Parathyroid adenoma (tissue), 2 donors: ENCODE measurements at regions not wholly inside any gene's neighbourhood (a gene's known extent, or its start where the extent isn't known, plus 50 kb on each side); places are given as distances from the start of the nearest gene placed in this dataset.
A peak's percentile ranks its signal among the peaks of the same experiment; 100 is the strongest.

ENCODE experiments used
- H2AFZ ChIP-seq: fragments of 300-600 bp; sonication (generic); one replicate; pipeline ENCODE4 v1.7.0; 2017; ENCODE audit warnings: antibody characterized with exemption, mild to moderate bottlenecking
- H3K27ac ChIP-seq: fragments of 300-600 bp; sonication (generic); one replicate; pipeline ENCODE4 v1.7.0; 2017
- H3K27me3 ChIP-seq: fragments of 300-600 bp; sonication (generic); one replicate; pipeline ENCODE4 v1.7.0; 2017; ENCODE audit warnings: low read length; ENCODE audit not compliant: control insufficient read depth, insufficient read depth
- H3K36me3 ChIP-seq: fragments of 300-600 bp; sonication (generic); one replicate; pipeline ENCODE4 v1.7.0; 2017; ENCODE audit warnings: low read length; ENCODE audit not compliant: control insufficient read depth, insufficient read depth
- H3K4me1 ChIP-seq: fragments of 300-600 bp; sonication (generic); one replicate; pipeline ENCODE4 v1.7.0; 2017; ENCODE audit warnings: control low read depth
- H3K4me2 ChIP-seq: fragments of 300-600 bp; sonication (generic); one replicate; pipeline ENCODE4 v1.7.0; 2017; ENCODE audit warnings: low read length
- H3K4me3 ChIP-seq: fragments of 300-600 bp; sonication (generic); one replicate; pipeline ENCODE4 v1.7.0; 2017; ENCODE audit warnings: low read depth, low read length
- H3K79me2 ChIP-seq: fragments of 300-600 bp; sonication (generic); one replicate; pipeline ENCODE4 v1.7.0; 2017; ENCODE audit warnings: control low read depth
- H3K9ac ChIP-seq: fragments of 300-600 bp; sonication (generic); one replicate; pipeline ENCODE4 v1.7.0; 2017; ENCODE audit warnings: mild to moderate bottlenecking
- H3K9me3 ChIP-seq: fragments of 300-600 bp; sonication (generic); one replicate; pipeline ENCODE4 v1.7.0; 2017; ENCODE audit warnings: low read length; ENCODE audit not compliant: control insufficient read depth
- TF ChIP-seq, protein P1 (sequence below): fragments of 300-600 bp; sonication (generic); IDR thresholded peaks from one replicate; pipeline ENCODE4 v1.7.0; 2017; ENCODE audit warnings: antibody characterized with exemption, mild to moderate bottlenecking
- donor health status: primary hyperparathyroidism.

- H3K4me1 ChIP-seq = no peaks in the 10 kb centered on the region
- H3K36me3 ChIP-seq = no peaks in the 10 kb centered on the region
- no peaks in the 10 kb centered on the region for H3K27me3 ChIP-seq
- H3K27ac ChIP-seq = no peak overlapping the region
- TF ChIP-seq, protein P1, sequence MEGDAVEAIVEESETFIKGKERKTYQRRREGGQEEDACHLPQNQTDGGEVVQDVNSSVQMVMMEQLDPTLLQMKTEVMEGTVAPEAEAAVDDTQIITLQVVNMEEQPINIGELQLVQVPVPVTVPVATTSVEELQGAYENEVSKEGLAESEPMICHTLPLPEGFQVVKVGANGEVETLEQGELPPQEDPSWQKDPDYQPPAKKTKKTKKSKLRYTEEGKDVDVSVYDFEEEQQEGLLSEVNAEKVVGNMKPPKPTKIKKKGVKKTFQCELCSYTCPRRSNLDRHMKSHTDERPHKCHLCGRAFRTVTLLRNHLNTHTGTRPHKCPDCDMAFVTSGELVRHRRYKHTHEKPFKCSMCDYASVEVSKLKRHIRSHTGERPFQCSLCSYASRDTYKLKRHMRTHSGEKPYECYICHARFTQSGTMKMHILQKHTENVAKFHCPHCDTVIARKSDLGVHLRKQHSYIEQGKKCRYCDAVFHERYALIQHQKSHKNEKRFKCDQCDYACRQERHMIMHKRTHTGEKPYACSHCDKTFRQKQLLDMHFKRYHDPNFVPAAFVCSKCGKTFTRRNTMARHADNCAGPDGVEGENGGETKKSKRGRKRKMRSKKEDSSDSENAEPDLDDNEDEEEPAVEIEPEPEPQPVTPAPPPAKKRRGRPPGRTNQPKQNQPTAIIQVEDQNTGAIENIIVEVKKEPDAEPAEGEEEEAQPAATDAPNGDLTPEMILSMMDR = no peak
- H3K9me3 ChIP-seq = no peaks in the 10 kb centered on the region
- H3K79me2 ChIP-seq = no peaks in the 10 kb centered on the region
- no peak overlapping the region for H3K4me3 ChIP-seq
- H3K4me2 ChIP-seq = no peak overlapping the region
- H3K9ac ChIP-seq = no peak overlapping the region
- no peak overlapping the region for H2AFZ ChIP-seq
Measured at GRCh38 chr18:45312555-45313126, 302.6 kb upstream of the SLC14A2 start.

DNA sequence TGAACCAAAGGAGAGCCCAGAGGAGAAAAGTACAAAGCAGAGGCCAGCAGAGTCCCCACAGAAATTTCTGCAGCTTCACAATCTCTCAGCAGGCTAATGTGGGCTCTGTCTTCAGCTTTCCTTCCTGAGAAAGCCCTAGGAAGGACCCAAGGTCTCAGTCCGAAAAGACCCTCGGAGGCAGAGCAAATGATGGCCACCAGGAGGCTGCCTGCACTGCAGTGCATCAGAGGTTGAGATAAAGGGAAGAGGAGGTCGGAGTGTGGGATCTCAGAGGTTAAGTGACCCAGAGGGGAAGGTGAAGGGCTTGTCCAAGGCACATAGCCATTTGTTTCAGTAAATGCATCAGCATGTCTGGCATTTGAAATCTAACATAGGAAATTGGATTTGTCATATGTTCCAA is 299.1 kb upstream of the SLC14A2 start:
- no peaks in the 10 kb centered on the region for H3K36me3 ChIP-seq
- no peaks in the 10 kb centered on the region for H3K79me2 ChIP-seq
- H3K27me3 ChIP-seq = no peaks in the 10 kb centered on the region
- no peak overlapping the region for H2AFZ ChIP-seq
- no peak overlapping the region for H3K27ac ChIP-seq
- no peak overlapping the region for H3K4me2 ChIP-seq
- no peaks in the 10 kb centered on the region for H3K9me3 ChIP-seq
- TF ChIP-seq, protein P1 = no peak
- H3K9ac ChIP-seq = no peak overlapping the region
- no peak overlapping the region for H3K4me3 ChIP-seq
- H3K4me1 ChIP-seq = peaks cover 5% of the 10 kb centered on the region

- Histone ChIP-seq H3K4me1 (peaks cover 12% of the 10 kb centered on the region), H3K36me3 (no peaks in the 10 kb centered on the region), H2AFZ (no peak overlapping the region), H3K79me2 (no peaks in the 10 kb centered on the region), H3K4me2 (no peak overlapping the region), H3K27ac (no peak overlapping the region), H3K4me3 (no peak overlapping the region), H3K9ac (no peak overlapping the region), H3K9me3 (no peaks in the 10 kb centered on the region), H3K27me3 (no peaks in the 10 kb centered on the region)
- TF ChIP-seq, protein P1 = no peak
Measured at GRCh38 chr18:45317948-45318640, 297.2 kb upstream of the SLC14A2 start.

DNA sequence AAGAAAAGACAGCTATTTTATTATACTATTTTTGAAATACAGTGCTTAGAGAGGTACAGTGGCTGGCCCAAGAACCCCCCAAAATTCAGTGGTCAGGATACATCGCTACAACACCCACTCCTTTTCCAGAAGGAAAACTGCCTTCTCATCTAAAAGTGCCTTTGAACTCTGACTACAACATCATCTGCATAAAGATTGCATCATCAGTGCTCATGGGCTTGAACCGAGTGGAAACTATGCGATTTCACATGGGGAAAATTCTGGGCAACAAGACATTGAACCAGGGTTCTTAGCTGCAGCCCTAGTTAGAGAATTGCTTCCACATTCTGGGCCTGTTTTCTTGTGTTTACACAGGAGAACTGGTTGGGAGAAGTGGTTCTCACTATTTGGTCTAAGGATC is 294.6 kb upstream of the SLC14A2 start:
- Histone ChIP-seq H3K9ac (no peak overlapping the region), H3K9me3 (no peaks in the 10 kb centered on the region), H3K4me3 (no peak overlapping the region), H3K27me3 (no peaks in the 10 kb centered on the region), H3K4me2 (no peak overlapping the region), H3K27ac (peak overlapping the region; percentile 24), H3K79me2 (no peaks in the 10 kb centered on the region), H3K4me1 (peaks cover 28% of the 10 kb centered on the region), H3K36me3 (no peaks in the 10 kb centered on the region), H2AFZ (peak overlapping the region; percentile 17)
- TF ChIP-seq, protein P1 = no peak

DNA sequence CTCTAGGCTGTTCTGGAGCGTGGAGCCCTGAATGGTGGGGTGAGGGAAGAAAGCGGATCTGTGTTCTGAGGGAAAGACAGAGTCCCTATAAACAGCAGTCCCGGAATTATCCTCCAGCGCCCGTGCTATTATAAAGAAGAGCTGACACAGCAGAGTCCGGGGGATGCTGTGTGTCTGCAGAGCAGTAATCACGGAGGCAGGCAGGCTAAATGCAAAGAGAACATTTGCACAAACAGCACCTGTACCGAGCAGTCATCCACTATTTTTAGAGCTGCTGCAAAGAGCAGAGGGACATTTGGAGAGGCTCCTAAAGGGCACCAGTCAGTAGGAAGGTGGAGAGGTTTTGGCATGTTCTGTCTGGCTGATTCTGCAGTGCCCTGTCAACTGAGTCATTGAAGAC is 293.8 kb upstream of the SLC14A2 start:
- Histone ChIP-seq H3K27ac (peak overlapping the region; percentile 24), H3K27me3 (no peaks in the 10 kb centered on the region), H3K4me2 (no peak overlapping the region), H2AFZ (peak overlapping the region; percentile 10), H3K36me3 (no peaks in the 10 kb centered on the region), H3K4me3 (no peak overlapping the region), H3K9ac (no peak overlapping the region), H3K79me2 (no peaks in the 10 kb centered on the region), H3K9me3 (no peaks in the 10 kb centered on the region), H3K4me1 (peaks cover 29% of the 10 kb centered on the region)
- TF ChIP-seq, protein P1 = no peak
